ENCODE measurements at regions not wholly inside any gene's neighbourhood (a gene's known extent, or its start where the extent isn't known, plus 50 kb on each side); places are given as distances from the start of the nearest gene placed in this dataset.

DNA sequence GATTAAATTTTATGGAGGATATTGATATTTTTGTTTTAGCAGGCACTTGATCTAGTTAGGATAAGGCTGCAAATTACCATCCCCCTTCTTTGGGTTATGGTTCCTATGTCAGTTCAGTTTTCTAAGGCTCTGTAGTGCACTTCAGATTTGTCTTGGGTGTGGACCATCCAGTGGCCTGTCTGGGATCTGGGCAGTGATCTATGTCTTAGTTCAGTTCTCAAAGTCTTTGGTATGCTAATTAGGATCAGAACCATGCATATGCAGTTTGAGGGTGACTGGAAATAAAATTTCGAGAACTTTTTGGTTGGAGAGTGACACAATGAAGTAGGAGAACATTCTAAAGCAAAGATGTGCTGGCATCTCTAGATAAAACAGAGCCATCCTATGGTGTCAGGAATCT is 388.2 kb downstream of the MID1IP1 start:
- TF ChIP-seq SMC3 (IDR thresholded peaks at IDR 0.05; ENCODE audit: low read depth, low read length) (no peak), POLR2A (IDR thresholded peaks at IDR 0.05; ENCODE audit: low read depth, low read length) (no peak)
- TF ChIP-seq, protein P1, sequence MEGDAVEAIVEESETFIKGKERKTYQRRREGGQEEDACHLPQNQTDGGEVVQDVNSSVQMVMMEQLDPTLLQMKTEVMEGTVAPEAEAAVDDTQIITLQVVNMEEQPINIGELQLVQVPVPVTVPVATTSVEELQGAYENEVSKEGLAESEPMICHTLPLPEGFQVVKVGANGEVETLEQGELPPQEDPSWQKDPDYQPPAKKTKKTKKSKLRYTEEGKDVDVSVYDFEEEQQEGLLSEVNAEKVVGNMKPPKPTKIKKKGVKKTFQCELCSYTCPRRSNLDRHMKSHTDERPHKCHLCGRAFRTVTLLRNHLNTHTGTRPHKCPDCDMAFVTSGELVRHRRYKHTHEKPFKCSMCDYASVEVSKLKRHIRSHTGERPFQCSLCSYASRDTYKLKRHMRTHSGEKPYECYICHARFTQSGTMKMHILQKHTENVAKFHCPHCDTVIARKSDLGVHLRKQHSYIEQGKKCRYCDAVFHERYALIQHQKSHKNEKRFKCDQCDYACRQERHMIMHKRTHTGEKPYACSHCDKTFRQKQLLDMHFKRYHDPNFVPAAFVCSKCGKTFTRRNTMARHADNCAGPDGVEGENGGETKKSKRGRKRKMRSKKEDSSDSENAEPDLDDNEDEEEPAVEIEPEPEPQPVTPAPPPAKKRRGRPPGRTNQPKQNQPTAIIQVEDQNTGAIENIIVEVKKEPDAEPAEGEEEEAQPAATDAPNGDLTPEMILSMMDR (conservative IDR thresholded peaks at IDR 0.05; ENCODE audit: low read depth, low read length), result no peak

Data from IMR-90 (cell line).